ENCODE measurements at regions not wholly inside any gene's neighbourhood (a gene's known extent, or its start where the extent isn't known, plus 50 kb on each side); places are given as distances from the start of the nearest gene placed in this dataset.
A peak's percentile ranks its signal among the peaks of the same experiment; 100 is the strongest.

DNA sequence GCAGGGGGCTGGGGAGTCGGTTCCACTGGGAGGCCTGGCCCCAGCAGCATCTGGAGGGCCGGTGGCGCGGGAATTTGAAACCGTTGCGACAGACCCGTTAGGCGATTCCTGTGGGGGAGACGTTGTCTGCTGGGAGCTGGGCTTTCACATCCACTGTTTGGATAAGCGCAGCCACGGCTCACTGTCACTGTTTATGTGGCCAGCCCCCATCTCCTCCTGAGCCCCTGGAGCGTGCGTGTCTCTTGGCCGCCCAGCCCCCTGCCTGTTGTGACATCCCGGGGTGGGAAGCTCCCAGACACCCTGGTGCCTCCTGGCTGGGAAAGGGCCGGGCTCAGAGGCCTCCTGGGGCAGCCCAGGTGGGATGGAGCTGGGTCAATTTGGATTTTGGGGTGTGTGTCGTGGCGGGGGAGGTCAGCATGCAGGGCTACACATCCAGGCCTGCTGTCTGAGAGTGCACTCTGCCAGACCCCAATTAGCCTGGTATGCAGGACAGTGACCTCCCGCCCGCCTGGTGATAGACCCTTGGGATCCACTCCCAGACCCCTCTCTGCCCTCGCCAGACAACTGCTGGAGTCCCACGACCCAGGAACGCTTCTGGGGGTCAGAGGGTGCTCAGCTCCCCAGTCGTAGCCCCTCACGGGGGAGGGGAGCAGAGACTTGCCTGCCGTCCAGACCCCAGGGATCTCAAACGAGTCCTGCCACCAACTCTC is 62.0 kb upstream of the RNU6ATAC start:
- Histone ChIP-seq H3K9ac (peak overlapping the region; percentile 70; the same call in 1 of the 2 replicates), H3K4me1 (peaks cover 99% of the 10 kb centered on the region), H3K27me3 (no peaks in the 10 kb centered on the region), H3K36me3 (no peaks in the 10 kb centered on the region), H3K4me3 (0 out of 2 replicates have a peak overlapping the region, but pooled peaks have one; percentile 20), H4K20me1 (no peaks in the 10 kb centered on the region), H3K4me2 (peak overlapping the region; percentile 92), H3K27ac (peak overlapping the region; percentile 92), H3K9me3 (no peaks in the 10 kb centered on the region)
- TF ChIP-seq Cebpa-rat (IDR thresholded peaks at IDR 0.05), result peak; percentile 83

- Histone ChIP-seq H3K4me2 (peak overlapping the region; percentile 92), H3K36me3 (no peaks in the 10 kb centered on the region), H3K9me3 (no peaks in the 10 kb centered on the region), H3K27me3 (no peaks in the 10 kb centered on the region), H3K27ac (peak overlapping the region; percentile 92; the same call in 1 of the 2 replicates), H4K20me1 (no peaks in the 10 kb centered on the region), H3K4me3 (no peak overlapping the region), H3K4me1 (peaks cover 99% of the 10 kb centered on the region), H3K9ac (peak overlapping the region; percentile 34; the same call in 1 of the 2 replicates)
- no peak for TF ChIP-seq Cebpa-rat (IDR thresholded peaks at IDR 0.05)
Measured at GRCh38 chr9:134227451-134228411, 63.4 kb upstream of the RNU6ATAC start.

DNA sequence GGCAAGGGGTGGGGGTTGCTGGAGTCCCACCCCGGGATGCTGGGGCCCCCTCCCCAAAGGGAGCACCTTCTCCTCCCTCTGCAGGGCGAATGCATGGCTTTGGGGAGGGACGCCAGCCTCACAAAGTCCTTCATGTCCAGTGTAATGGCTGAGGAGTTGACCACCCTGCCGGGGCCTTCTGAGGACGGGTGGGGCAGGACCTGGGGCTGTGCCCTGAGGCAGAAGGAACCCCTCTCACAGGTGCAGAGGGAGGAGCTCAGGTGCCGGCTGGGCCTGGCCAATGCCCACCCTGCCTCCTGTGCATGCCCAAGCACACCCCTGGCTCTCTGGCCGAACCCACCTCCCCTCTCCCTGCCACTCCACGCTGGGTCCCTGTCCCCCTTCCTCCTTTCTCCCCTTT is 64.3 kb upstream of the RNU6ATAC start:
- TF ChIP-seq Cebpa-rat (IDR thresholded peaks at IDR 0.05), result no peak
- no peak overlapping the region for H3K4me3 ChIP-seq
- no peaks in the 10 kb centered on the region for H3K27me3 ChIP-seq
- H3K9me3 ChIP-seq, result no peaks in the 10 kb centered on the region
- peaks cover 99% of the 10 kb centered on the region for H3K4me1 ChIP-seq
- H3K4me2 ChIP-seq, result no peak overlapping the region; the same call in 1 of the 2 replicates
- no peaks in the 10 kb centered on the region for H4K20me1 ChIP-seq
- no peak overlapping the region for H3K9ac ChIP-seq
- no peaks in the 10 kb centered on the region for H3K36me3 ChIP-seq
- no peak overlapping the region; the same call in 1 of the 2 replicates for H3K27ac ChIP-seq

DNA sequence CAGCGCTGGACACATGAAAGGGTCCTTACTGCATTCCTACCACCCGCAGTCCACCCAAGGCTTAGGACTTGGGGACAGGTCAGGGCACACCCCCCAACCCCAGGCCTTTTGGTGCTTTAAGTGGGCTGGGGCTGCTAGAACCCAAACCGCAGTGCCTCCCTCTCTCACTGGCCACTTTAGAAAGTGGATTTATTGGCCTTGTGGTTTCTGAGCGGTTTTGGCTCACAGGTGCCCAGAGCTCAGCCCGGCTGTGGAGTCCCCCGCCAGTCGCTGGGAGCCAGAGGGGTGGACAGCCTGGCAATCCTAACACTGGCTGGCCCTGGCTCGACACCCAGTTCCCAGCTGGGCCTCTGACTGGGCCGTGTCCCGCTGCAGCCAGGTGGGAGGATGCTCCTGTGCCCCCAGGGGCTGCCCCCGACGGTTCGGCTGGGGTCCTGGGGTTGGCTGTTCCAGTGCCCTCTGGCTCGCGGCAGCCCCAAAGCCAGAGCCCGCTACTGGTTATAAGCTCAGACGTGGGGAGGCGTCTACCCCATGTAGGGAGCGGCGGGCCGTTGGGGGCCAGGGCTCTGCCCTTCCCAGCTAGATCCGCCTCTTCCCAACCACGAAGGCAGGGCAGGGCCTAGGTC is 65.2 kb upstream of the RNU6ATAC start:
- no peaks in the 10 kb centered on the region for H4K20me1 ChIP-seq
- no peaks in the 10 kb centered on the region for H3K9me3 ChIP-seq
- peaks cover 99% of the 10 kb centered on the region for H3K4me1 ChIP-seq
- H3K27ac ChIP-seq, result peak overlapping the region; percentile 1; the same call in 1 of the 2 replicates
- H3K4me3 ChIP-seq, result no peak overlapping the region
- peak overlapping the region; percentile 65 for H3K4me2 ChIP-seq
- 0 out of 2 replicates have a peak overlapping the region, but pooled peaks have one; percentile 21 for H3K9ac ChIP-seq
- H3K27me3 ChIP-seq, result no peaks in the 10 kb centered on the region
- TF ChIP-seq Cebpa-rat (IDR thresholded peaks at IDR 0.05), result no peak
- H3K36me3 ChIP-seq, result no peaks in the 10 kb centered on the region

- H4K20me1 ChIP-seq, result no peaks in the 10 kb centered on the region
Measured at GRCh38 chr9:134230092-134230941, 66.0 kb upstream of the RNU6ATAC start.

GRCh38 chr9:134230942-134231325 is 66.6 kb upstream of the RNU6ATAC start:
- H3K4me1 ChIP-seq, result peaks cover 99% of the 10 kb centered on the region
- no peaks in the 10 kb centered on the region for H3K27me3 ChIP-seq
- H4K20me1 ChIP-seq, result no peaks in the 10 kb centered on the region
- H3K27ac ChIP-seq, result no peak overlapping the region
- peak overlapping the region; percentile 65 for H3K4me2 ChIP-seq
- no peak for TF ChIP-seq Cebpa-rat (IDR thresholded peaks at IDR 0.05)
- no peaks in the 10 kb centered on the region for H3K9me3 ChIP-seq
- H3K4me3 ChIP-seq, result no peak overlapping the region
- no peak overlapping the region for H3K9ac ChIP-seq
- H3K36me3 ChIP-seq, result no peaks in the 10 kb centered on the region

More at GRCh38 chr9:134230092-134230941, 66.0 kb upstream of the RNU6ATAC start:
- TF ChIP-seq Cebpa-rat (IDR thresholded peaks at IDR 0.05), result no peak
- Histone ChIP-seq H3K4me2 (peak overlapping the region; percentile 65), H3K9ac (no peak overlapping the region), H3K36me3 (no peaks in the 10 kb centered on the region), H3K27me3 (no peaks in the 10 kb centered on the region), H3K9me3 (no peaks in the 10 kb centered on the region), H3K4me3 (no peak overlapping the region), H3K27ac (peak overlapping the region; percentile 1; the same call in 1 of the 2 replicates), H3K4me1 (peaks cover 99% of the 10 kb centered on the region)

- H3K9me3 ChIP-seq, result no peaks in the 10 kb centered on the region
- H3K4me2 ChIP-seq, result peak overlapping the region; percentile 65
- no peak overlapping the region for H3K9ac ChIP-seq
- H3K27me3 ChIP-seq, result no peaks in the 10 kb centered on the region
- H3K4me3 ChIP-seq, result no peak overlapping the region
- H4K20me1 ChIP-seq, result no peaks in the 10 kb centered on the region
- H3K27ac ChIP-seq, result no peak overlapping the region
- TF ChIP-seq Cebpa-rat (IDR thresholded peaks at IDR 0.05), result no peak
- H3K36me3 ChIP-seq, result no peaks in the 10 kb centered on the region
- H3K4me1 ChIP-seq, result peaks cover 99% of the 10 kb centered on the region
Measured at GRCh38 chr9:134231330-134231745, 67.0 kb upstream of the RNU6ATAC start.

DNA sequence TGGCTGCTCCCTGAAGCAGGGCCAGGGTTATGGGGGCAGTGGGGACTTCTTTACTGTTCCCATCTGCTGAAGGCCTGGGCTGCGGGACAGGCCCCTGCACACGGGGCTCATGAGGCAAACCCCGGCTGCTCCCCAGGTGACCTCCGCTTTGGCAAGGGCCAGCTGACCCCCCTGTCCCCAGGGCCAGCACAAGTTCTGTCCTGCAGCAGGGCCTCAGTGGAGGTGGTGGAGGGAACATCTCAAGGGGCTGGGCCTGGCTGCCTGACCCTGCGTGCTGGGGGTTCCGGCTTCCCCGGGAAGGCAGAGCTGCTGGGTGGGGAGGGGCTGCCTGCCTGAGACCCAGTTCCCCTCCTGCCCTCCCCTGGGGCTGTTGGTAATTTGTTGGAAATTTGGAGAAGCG is 67.4 kb upstream of the RNU6ATAC start:
- no peak overlapping the region for H3K4me3 ChIP-seq
- H3K27me3 ChIP-seq, result no peaks in the 10 kb centered on the region
- no peaks in the 10 kb centered on the region for H4K20me1 ChIP-seq
- H3K4me1 ChIP-seq, result peaks cover 99% of the 10 kb centered on the region
- H3K36me3 ChIP-seq, result no peaks in the 10 kb centered on the region
- H3K4me2 ChIP-seq, result peak overlapping the region; percentile 65
- H3K9ac ChIP-seq, result no peak overlapping the region
- H3K9me3 ChIP-seq, result no peaks in the 10 kb centered on the region
- no peak for TF ChIP-seq Cebpa-rat (IDR thresholded peaks at IDR 0.05)
- no peak overlapping the region for H3K27ac ChIP-seq
